ENCODE measurements at regions not wholly inside any gene's neighbourhood (a gene's known extent, or its start where the extent isn't known, plus 50 kb on each side); places are given as distances from the start of the nearest gene placed in this dataset.

GRCh38 chr20:4070323-4071177 lies 55.2 kb upstream of the RNF24 start:
- intact Hi-C loops (cut with DNase I; ENCODE audit: low total_unique reads) (no loop called here), in situ Hi-C loops (cut with MboI; ENCODE audit: low pct_ligation_motif_present in 1 of 4, low pct_unique_long_range_greater_than_20kb in 1 of 4, low sequenced_read_pairs in 3 of 4) (loop anchor here in 1 of 4 donors (10.0 kb wide), 1 partner anchor 56 kb away; the partner anchor contains the start of gene RNF24)
- Histone ChIP-seq H3K27me3 (no peaks in the 10 kb centered on the region), H3K4me3 (no peak overlapping the region), H3K27ac (no peak overlapping the region), H3K36me3 (no peaks in the 10 kb centered on the region), H3K9me3 (no peaks in the 10 kb centered on the region), H3K4me1 (peaks cover 0 to 5% (median 0%) of the 10 kb centered on the region in 4 donors)
- WGBS, 2 donors (ENCODE audit: low coverage in 1 of 2), result 84 to 100% methylated on average over 2 to 3 of the region's 3 CpGs
- no peak for TF ChIP-seq CTCF (IDR thresholded peaks at IDR 0.05)
- TF ChIP-seq POLR2AphosphoS5 (IDR thresholded peaks at IDR 0.05), result no peak
- no peak for TF ChIP-seq POLR2A (IDR thresholded peaks at IDR 0.05)
- TF ChIP-seq EP300 (IDR thresholded peaks at IDR 0.05; ENCODE audit: low read depth), result no peak
- DNase-seq, result no peak

- Histone ChIP-seq H3K36me3 (no peaks in the 10 kb centered on the region), H3K4me3 (no peak overlapping the region), H3K4me1 (peaks cover 3 to 13% (median 5%) of the 10 kb centered on the region in 4 donors), H3K27me3 (no peaks in the 10 kb centered on the region), H3K9me3 (no peaks in the 10 kb centered on the region), H3K27ac (no peak overlapping the region)
- intact Hi-C loops (cut with DNase I; ENCODE audit: low total_unique reads), result no loop called here
- no peak for TF ChIP-seq POLR2A (IDR thresholded peaks at IDR 0.05)
- TF ChIP-seq EP300 (IDR thresholded peaks at IDR 0.05; ENCODE audit: low read depth), result no peak
- TF ChIP-seq CTCF (IDR thresholded peaks at IDR 0.05), result no peak
- no peak for TF ChIP-seq POLR2AphosphoS5 (IDR thresholded peaks at IDR 0.05)
- in situ Hi-C loops (cut with MboI; ENCODE audit: low pct_ligation_motif_present in 1 of 4, low pct_unique_long_range_greater_than_20kb in 1 of 4, low sequenced_read_pairs in 3 of 4), result loop anchor here in 1 of 4 donors (10.0 kb wide), 1 partner anchor 55 kb away; the partner anchor contains the start of gene RNF24
- WGBS, 2 donors (ENCODE audit: low coverage in 1 of 2), result 87% methylated on average over 2 of the region's 2 CpGs; no CpG with 5 or more reads in 1 of the 2 donors
- no peak for DNase-seq
Measured at GRCh38 chr20:4069751-4070150, 54.4 kb upstream of the RNF24 start.

GRCh38 chr20:4068708-4069107 lies 53.4 kb upstream of the RNF24 start:
- WGBS, 2 donors (ENCODE audit: low coverage in 1 of 2), result 33% methylated on average over 4 of the region's 4 CpGs; no CpG with 5 or more reads in 1 of the 2 donors
- Histone ChIP-seq H3K27me3 (no peaks in the 10 kb centered on the region), H3K9me3 (no peaks in the 10 kb centered on the region), H3K4me1 (peaks cover 12 to 24% (median 15%) of the 10 kb centered on the region in 4 donors), H3K27ac (no peak overlapping the region), H3K4me3 (no peak overlapping the region), H3K36me3 (no peaks in the 10 kb centered on the region)
- intact Hi-C loops (cut with DNase I; ENCODE audit: low total_unique reads), result no loop called here
- DNase-seq, result peak; percentile 32
- in situ Hi-C loops (cut with MboI; ENCODE audit: low pct_ligation_motif_present in 1 of 4, low pct_unique_long_range_greater_than_20kb in 1 of 4, low sequenced_read_pairs in 3 of 4), result no loop called here
- TF ChIP-seq EP300 (IDR thresholded peaks at IDR 0.05; ENCODE audit: low read depth), result no peak
- TF ChIP-seq POLR2A (IDR thresholded peaks at IDR 0.05), result no peak
- no peak for TF ChIP-seq POLR2AphosphoS5 (IDR thresholded peaks at IDR 0.05)
- TF ChIP-seq CTCF (IDR thresholded peaks at IDR 0.05), result no peak

- DNase-seq, result no peak
- H3K4me3 ChIP-seq, result no peak overlapping the region
- H3K27ac ChIP-seq, result no peak overlapping the region
- in situ Hi-C loops (cut with MboI; ENCODE audit: low pct_ligation_motif_present in 1 of 4, low pct_unique_long_range_greater_than_20kb in 1 of 4, low sequenced_read_pairs in 3 of 4) (no loop called here), intact Hi-C loops (cut with DNase I; ENCODE audit: low total_unique reads) (no loop called here)
- no peaks in the 10 kb centered on the region for H3K36me3 ChIP-seq
- TF ChIP-seq EP300 (IDR thresholded peaks at IDR 0.05; ENCODE audit: low read depth) (no peak), POLR2A (IDR thresholded peaks at IDR 0.05) (no peak), CTCF (IDR thresholded peaks at IDR 0.05) (no peak), POLR2AphosphoS5 (IDR thresholded peaks at IDR 0.05) (no peak)
- no peaks in the 10 kb centered on the region for H3K27me3 ChIP-seq
- no peaks in the 10 kb centered on the region for H3K9me3 ChIP-seq
- WGBS, 2 donors (ENCODE audit: low coverage in 1 of 2), result 60 to 83% methylated on average over 3 to 8 of the region's 8 CpGs
- peaks cover 12 to 26% (median 15%) of the 10 kb centered on the region in 4 donors for H3K4me1 ChIP-seq
Measured at GRCh38 chr20:4067600-4068261, 52.4 kb upstream of the RNF24 start.

Data from transverse colon (tissue), 4 donors.